GM12878 (cell line): ENCODE measurements at regions not wholly inside any gene's neighbourhood (a gene's known extent, or its start where the extent isn't known, plus 50 kb on each side); places are given as distances from the start of the nearest gene placed in this dataset.

ENCODE experiments used
- EED ChIP-seq: sonication (generic); IDR thresholded peaks from 2 replicates; pipeline ENCODE4 v1.6.1; 2016; ENCODE audit warnings: antibody characterized with exemption, low read depth
- FOS ChIP-seq: IDR thresholded peaks from 3 replicates; pipeline ENCODE4 v1.6.1; 2011; ENCODE audit warnings: borderline replicate concordance; ENCODE audit not compliant: insufficient read length; ENCODE audit errors: extremely low read depth
- TF ChIP-seq, protein P1 (sequence below): IDR thresholded peaks from 2 replicates; pipeline ENCODE4 v1.6.1; 2012; ENCODE audit warnings: low read depth, low read length, improper control_type of control experiment
- TF ChIP-seq, protein P2 (sequence below), 3 experiments: IDR thresholded peaks in 2 of 3; conservative IDR thresholded peaks in 1 of 3; 2 replicates each; pipeline ENCODE4 v1.5.1; 2011; ENCODE audit warnings: low read depth in 3 of 3, low read length in 3 of 3, mild to moderate bottlenecking in 3 of 3, control low read depth in 2 of 3, moderate library complexity in 2 of 3, inconsistent platforms in 1 of 3, mixed read lengths in 1 of 3; ENCODE audit not compliant: control insufficient read depth in 2 of 3, insufficient read depth in 1 of 3; ENCODE audit errors: extremely low read depth in 1 of 3

DNA sequence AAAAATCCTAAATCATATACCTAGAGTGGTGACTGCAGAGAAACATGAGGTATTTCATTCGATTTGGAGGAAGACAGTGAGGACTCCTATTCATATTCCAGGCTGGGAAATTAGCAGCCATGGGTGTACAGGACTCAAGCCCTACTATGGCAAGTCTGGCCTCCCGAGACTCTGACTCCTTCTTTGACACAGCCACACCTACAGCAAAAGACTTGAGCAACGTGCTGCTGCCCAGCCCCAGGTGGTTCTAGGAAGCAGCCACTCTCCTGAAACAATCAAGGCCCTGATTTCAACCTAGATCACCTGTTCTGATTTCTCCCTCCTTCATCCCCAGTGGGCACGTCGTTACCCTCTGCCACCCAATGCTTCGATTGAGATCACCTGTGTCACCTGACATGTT lies 84.0 kb upstream of the ATP11B start:
- TF ChIP-seq EED (no peak), FOS (no peak)
- TF ChIP-seq, protein P1, sequence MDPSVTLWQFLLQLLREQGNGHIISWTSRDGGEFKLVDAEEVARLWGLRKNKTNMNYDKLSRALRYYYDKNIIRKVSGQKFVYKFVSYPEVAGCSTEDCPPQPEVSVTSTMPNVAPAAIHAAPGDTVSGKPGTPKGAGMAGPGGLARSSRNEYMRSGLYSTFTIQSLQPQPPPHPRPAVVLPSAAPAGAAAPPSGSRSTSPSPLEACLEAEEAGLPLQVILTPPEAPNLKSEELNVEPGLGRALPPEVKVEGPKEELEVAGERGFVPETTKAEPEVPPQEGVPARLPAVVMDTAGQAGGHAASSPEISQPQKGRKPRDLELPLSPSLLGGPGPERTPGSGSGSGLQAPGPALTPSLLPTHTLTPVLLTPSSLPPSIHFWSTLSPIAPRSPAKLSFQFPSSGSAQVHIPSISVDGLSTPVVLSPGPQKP: no peak
- TF ChIP-seq, protein P2, sequence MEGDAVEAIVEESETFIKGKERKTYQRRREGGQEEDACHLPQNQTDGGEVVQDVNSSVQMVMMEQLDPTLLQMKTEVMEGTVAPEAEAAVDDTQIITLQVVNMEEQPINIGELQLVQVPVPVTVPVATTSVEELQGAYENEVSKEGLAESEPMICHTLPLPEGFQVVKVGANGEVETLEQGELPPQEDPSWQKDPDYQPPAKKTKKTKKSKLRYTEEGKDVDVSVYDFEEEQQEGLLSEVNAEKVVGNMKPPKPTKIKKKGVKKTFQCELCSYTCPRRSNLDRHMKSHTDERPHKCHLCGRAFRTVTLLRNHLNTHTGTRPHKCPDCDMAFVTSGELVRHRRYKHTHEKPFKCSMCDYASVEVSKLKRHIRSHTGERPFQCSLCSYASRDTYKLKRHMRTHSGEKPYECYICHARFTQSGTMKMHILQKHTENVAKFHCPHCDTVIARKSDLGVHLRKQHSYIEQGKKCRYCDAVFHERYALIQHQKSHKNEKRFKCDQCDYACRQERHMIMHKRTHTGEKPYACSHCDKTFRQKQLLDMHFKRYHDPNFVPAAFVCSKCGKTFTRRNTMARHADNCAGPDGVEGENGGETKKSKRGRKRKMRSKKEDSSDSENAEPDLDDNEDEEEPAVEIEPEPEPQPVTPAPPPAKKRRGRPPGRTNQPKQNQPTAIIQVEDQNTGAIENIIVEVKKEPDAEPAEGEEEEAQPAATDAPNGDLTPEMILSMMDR (IDR thresholded peaks at IDR 0.05 in 2 of 3, conservative IDR thresholded peaks at IDR 0.05 in 1 of 3; ENCODE audit: control insufficient read depth in 2 of 3, extremely low read depth in 1 of 3, insufficient read depth in 1 of 3, low read depth in 3 of 3, low read length in 3 of 3): no peak
